Eye (tissue), 1 donor: ENCODE measurements at regions not wholly inside any gene's neighbourhood (a gene's known extent, or its start where the extent isn't known, plus 50 kb on each side); places are given as distances from the start of the nearest gene placed in this dataset.

ENCODE experiments used
- DNase-seq: peaks from one replicate; pipeline ENCODE4 v3.0.0-alpha.2; 2015

GRCh38 chr12:77619425-77619824 is 211.3 kb upstream of the NAV3 start:
- no peak for DNase-seq

- no peak for DNase-seq
Measured at GRCh38 chr12:77617818-77618217, 212.9 kb upstream of the NAV3 start.

GRCh38 chr12:77615332-77615731 is 215.4 kb upstream of the NAV3 start:
- DNase-seq, result no peak

- DNase-seq, result no peak
Measured at GRCh38 chr12:77613411-77613810, 217.3 kb upstream of the NAV3 start.

GRCh38 chr12:77610446-77610845 is 220.2 kb upstream of the NAV3 start:
- no peak for DNase-seq

- DNase-seq, result no peak
Measured at GRCh38 chr12:77609016-77609415, 221.7 kb upstream of the NAV3 start.

GRCh38 chr12:77608271-77608824 is 222.3 kb upstream of the NAV3 start:
- DNase-seq, result no peak

GRCh38 chr12:77606348-77606747 is 224.3 kb upstream of the NAV3 start:
- no peak for DNase-seq

- DNase-seq, result peak; percentile 37
Measured at GRCh38 chr12:77603946-77604345, 226.7 kb upstream of the NAV3 start.

GRCh38 chr12:77601069-77601468 is 229.6 kb upstream of the NAV3 start:
- DNase-seq, result no peak

GRCh38 chr12:77600468-77600843 is 230.2 kb upstream of the NAV3 start:
- DNase-seq, result no peak

- peak; percentile 62 for DNase-seq
Measured at GRCh38 chr12:77599782-77600467, 230.8 kb upstream of the NAV3 start.

GRCh38 chr12:77594366-77594765 is 236.3 kb upstream of the NAV3 start:
- peak; percentile 15 for DNase-seq

GRCh38 chr12:77592836-77593235 is 237.9 kb upstream of the NAV3 start:
- DNase-seq, result peak; percentile 22

GRCh38 chr12:77591959-77592743 is 238.5 kb upstream of the NAV3 start:
- DNase-seq, result peak; percentile 87

- no peak for DNase-seq
Measured at GRCh38 chr12:77590306-77590705, 240.4 kb upstream of the NAV3 start.

GRCh38 chr12:77584860-77585259 is 245.8 kb upstream of the NAV3 start:
- no peak for DNase-seq

GRCh38 chr12:77578466-77579220 is 252.1 kb upstream of the NAV3 start:
- DNase-seq, result peak; percentile 49

- no peak for DNase-seq
Measured at GRCh38 chr12:77577791-77578190, 252.9 kb upstream of the NAV3 start.

GRCh38 chr12:77575376-77575919 is 255.2 kb upstream of the NAV3 start:
- no peak for DNase-seq

GRCh38 chr12:77572371-77572770 is 258.3 kb upstream of the NAV3 start:
- no peak for DNase-seq

- DNase-seq, result no peak
Measured at GRCh38 chr12:77571768-77572167, 258.9 kb upstream of the NAV3 start.

- DNase-seq, result no peak
Measured at GRCh38 chr12:77571127-77571526, 259.6 kb upstream of the NAV3 start.
